Breast epithelium (tissue), 4 donors: ENCODE measurements at regions not wholly inside any gene's neighbourhood (a gene's known extent, or its start where the extent isn't known, plus 50 kb on each side); places are given as distances from the start of the nearest gene placed in this dataset.

ENCODE experiments used
- DNase-seq, 2 donors: peaks; one replicate each; pipeline ENCODE4 v3.0.0-alpha.2; 2019; ENCODE audit warnings: low spot score in 2 of 2
- H3K27ac ChIP-seq, 2 donors: fragments of 200-600 bp; sonication (generic) in 1 of 2; one replicate each; pipeline ENCODE4 v1.5.1; 2016 to 2019; ENCODE audit warnings: mild to moderate bottlenecking in 1 of 2
- H3K27me3 ChIP-seq, 2 donors: fragments of 200-600 bp; sonication (generic) in 1 of 2; one replicate each; pipeline versions ENCODE4 v1.5.1 to v1.6.0; 2017 to 2019; ENCODE audit warnings: control low read depth in 1 of 2, mild to moderate bottlenecking in 1 of 2
- H3K36me3 ChIP-seq: fragments of 200-600 bp; one replicate; pipeline ENCODE4 v1.5.1; 2019
- H3K4me1 ChIP-seq, 2 donors: fragments of 200-600 bp; sonication (generic); one replicate each; pipeline ENCODE4 v1.5.1; 2016 to 2019; ENCODE audit warnings: control low read depth in 1 of 2
- H3K4me3 ChIP-seq, 3 donors: fragments of 200-600 bp; sonication (generic); 1 replicate in 2 of 3; 2 replicates in 1 of 3; pipeline ENCODE4 v1.5.1; 2016 to 2019; ENCODE audit warnings: mild to moderate bottlenecking in 3 of 3, moderate library complexity in 2 of 3
- H3K9me3 ChIP-seq, 2 donors: fragments of 200-600 bp; sonication (generic) in 1 of 2; one replicate each; pipeline ENCODE4 v1.5.1; 2016 to 2019; ENCODE audit warnings: control low read depth in 1 of 2
- CTCF ChIP-seq, 3 donors: fragments of 450-650 bp; IDR thresholded peaks; one replicate each; pipeline ENCODE4 v1.5.1; 2016 to 2017; ENCODE audit warnings: antibody characterized with exemption in 3 of 3, mild to moderate bottlenecking in 3 of 3, moderate library complexity in 3 of 3
- POLR2A ChIP-seq: fragments of 450-650 bp; IDR thresholded peaks from one replicate; pipeline ENCODE4 v1.6.1; 2016; ENCODE audit warnings: antibody characterized with exemption, mild to moderate bottlenecking, moderate library complexity
- POLR2AphosphoS5 ChIP-seq, 3 donors: sonication (generic); formaldehyde crosslinking; IDR thresholded peaks; one replicate each; pipeline ENCODE4 v1.6.1; 2017; ENCODE audit warnings: antibody characterized with exemption in 3 of 3
- intact Hi-C: fragments of 100-400 bp; cut with DNase I; formaldehyde crosslinking; loops from one replicate; pipeline ENCODE4 v1.15.1; 2023; ENCODE audit warnings: low total_unique reads

GRCh38 chr6:159617444-159617843 lies 75.6 kb downstream of the SOD2 start:
- no peaks in the 10 kb centered on the region for H3K36me3 ChIP-seq
- H3K27me3 ChIP-seq = no peaks in the 10 kb centered on the region
- no peak overlapping the region for H3K27ac ChIP-seq
- H3K4me3 ChIP-seq = no peak overlapping the region
- no peak for DNase-seq
- intact Hi-C loops = no loop called here
- H3K9me3 ChIP-seq = peaks cover 9 to 17% of the 10 kb centered on the region in 2 donors
- TF ChIP-seq POLR2A (no peak), POLR2AphosphoS5 (IDR thresholded peaks at IDR 0.05) (no peak)
- no peaks in the 10 kb centered on the region for H3K4me1 ChIP-seq

- Histone ChIP-seq H3K4me3 (no peak overlapping the region), H3K27me3 (no peaks in the 10 kb centered on the region), H3K9me3 (peaks cover 9 to 17% of the 10 kb centered on the region in 2 donors), H3K27ac (no peak overlapping the region), H3K4me1 (no peaks in the 10 kb centered on the region), H3K36me3 (no peaks in the 10 kb centered on the region)
- no peak for DNase-seq
- TF ChIP-seq POLR2AphosphoS5 (IDR thresholded peaks at IDR 0.05) = no peak
- TF ChIP-seq POLR2A = no peak
- no peak for TF ChIP-seq CTCF (IDR thresholded peaks at IDR 0.05)
- intact Hi-C loops = no loop called here
Measured at GRCh38 chr6:159616456-159616855, 76.6 kb downstream of the SOD2 start.

DNA sequence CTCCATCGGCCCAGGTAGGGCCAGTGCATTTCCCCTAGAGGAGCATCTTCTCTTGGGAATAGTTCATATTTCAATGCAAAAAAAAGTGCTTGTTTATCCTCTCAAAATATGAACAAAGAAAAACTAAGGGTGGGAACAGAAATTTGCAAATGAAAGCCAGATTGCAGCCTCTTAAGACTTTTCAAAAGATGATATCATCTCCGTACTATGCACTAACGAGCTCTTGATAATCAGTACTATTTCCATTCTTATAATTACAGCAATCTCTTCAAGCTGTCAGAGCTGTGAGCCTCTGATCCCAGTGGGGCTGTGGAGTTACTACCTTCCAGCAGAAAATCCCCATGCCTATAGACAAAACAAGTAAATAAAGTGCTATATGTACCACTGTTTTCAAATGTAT lies 77.1 kb downstream of the SOD2 start:
- Histone ChIP-seq H3K27me3 (no peaks in the 10 kb centered on the region), H3K9me3 (peaks cover 9 to 17% of the 10 kb centered on the region in 2 donors), H3K27ac (no peak overlapping the region), H3K4me1 (no peaks in the 10 kb centered on the region), H3K4me3 (no peak overlapping the region), H3K36me3 (no peaks in the 10 kb centered on the region)
- DNase-seq = no peak
- intact Hi-C loops = no loop called here
- no peak for TF ChIP-seq POLR2AphosphoS5 (IDR thresholded peaks at IDR 0.05)
- TF ChIP-seq CTCF (IDR thresholded peaks at IDR 0.05) = no peak
- TF ChIP-seq POLR2A = no peak

- Histone ChIP-seq H3K36me3 (no peaks in the 10 kb centered on the region), H3K27ac (no peak overlapping the region), H3K4me1 (no peaks in the 10 kb centered on the region), H3K27me3 (no peaks in the 10 kb centered on the region), H3K4me3 (no peak overlapping the region), H3K9me3 (peaks cover 0 to 8% of the 10 kb centered on the region in 2 donors)
- TF ChIP-seq CTCF (IDR thresholded peaks at IDR 0.05) = no peak
- no peak for TF ChIP-seq POLR2AphosphoS5 (IDR thresholded peaks at IDR 0.05)
- no peak for TF ChIP-seq POLR2A
- DNase-seq = no peak
- intact Hi-C loops = no loop called here
Measured at GRCh38 chr6:159610881-159611280, 82.2 kb downstream of the SOD2 start.

GRCh38 chr6:159609652-159610178 lies 83.3 kb downstream of the SOD2 start:
- TF ChIP-seq POLR2A (no peak), POLR2AphosphoS5 (IDR thresholded peaks at IDR 0.05) (no peak), CTCF (IDR thresholded peaks at IDR 0.05) (no peak)
- DNase-seq = no peak
- no peaks in the 10 kb centered on the region for H3K36me3 ChIP-seq
- no peaks in the 10 kb centered on the region for H3K4me1 ChIP-seq
- peaks cover 0 to 8% of the 10 kb centered on the region in 2 donors for H3K9me3 ChIP-seq
- H3K27ac ChIP-seq = no peak overlapping the region
- H3K27me3 ChIP-seq = no peaks in the 10 kb centered on the region
- no peak overlapping the region for H3K4me3 ChIP-seq
- intact Hi-C loops = no loop called here
